PC-3 (cell line): ENCODE measurements at regions not wholly inside any gene's neighbourhood (a gene's known extent, or its start where the extent isn't known, plus 50 kb on each side); places are given as distances from the start of the nearest gene placed in this dataset.

Experiments used
- ATAC-seq: fragments of 200-7000 bp; cut with Tn5 transposase; 2 replicates; pipeline ENCODE4 v1.9.1; 2020; ENCODE audit warnings: mild to moderate bottlenecking, moderate library complexity
- BruUV-seq: library from RNA; stranded (reverse); fragments of 400-500 nt; replicated peaks from 2 replicates; lab custom pipeline; 2021; lab: Mats Ljungman, UMichigan
- CTCF ChIA-PET: fragments of 300-600 bp; sonication (Branson Sonifier 250); formaldehyde crosslinking; loops from one replicate; lab custom pipeline; 2022; ENCODE audit warnings: antibody characterized with exemption; lab: Charles Lee
- POLR2A ChIA-PET: fragments of 300-600 bp; sonication (Branson Sonifier 250); formaldehyde crosslinking; loops from one replicate; lab custom pipeline; 2022; ENCODE audit warnings: antibody characterized with exemption; ENCODE audit not compliant: unreplicated experiment; lab: Charles Lee
- DNase-seq: peaks from one replicate; pipeline ENCODE4 v3.0.0-alpha.2; 2015
- H2AFZ ChIP-seq: fragments of 300-600 bp; sonication (generic); 2 replicates; pipeline ENCODE4 v1.6.0; 2016; ENCODE audit warnings: antibody characterized with exemption, low read length
- H3F3A ChIP-seq: fragments of 300-600 bp; sonication (generic); one replicate; pipeline ENCODE4 v1.6.0; 2017; ENCODE audit warnings: antibody characterized with exemption, low read length, control low read depth, mild to moderate bottlenecking; ENCODE audit not compliant: unreplicated experiment
- H3K27ac ChIP-seq: fragments of 300-600 bp; sonication (generic); 2 replicates; pipeline ENCODE4 v1.5.1; 2016; ENCODE audit warnings: mild to moderate bottlenecking, low read length
- H3K27me3 ChIP-seq: fragments of 300-600 bp; sonication (generic); 2 replicates; pipeline ENCODE4 v1.6.1; 2016; ENCODE audit warnings: low read length, mixed read lengths
- H3K36me3 ChIP-seq: fragments of 300-600 bp; sonication (generic); 2 replicates; pipeline ENCODE4 v1.6.1; 2016; ENCODE audit warnings: low read depth, mixed run types, low read length, mixed read lengths
- H3K4me1 ChIP-seq: fragments of 300-600 bp; sonication (generic); 2 replicates; pipeline ENCODE4 v1.5.1; 2016; ENCODE audit warnings: low read length; ENCODE audit not compliant: insufficient read depth
- H3K4me2 ChIP-seq: fragments of 300-600 bp; sonication (generic); 2 replicates; pipeline ENCODE4 v1.6.0; 2016; ENCODE audit warnings: low read length
- H3K4me3 ChIP-seq: fragments of 300-600 bp; sonication (generic); 2 replicates; pipeline ENCODE4 v1.5.1; 2016; ENCODE audit warnings: mild to moderate bottlenecking, low read length, mixed read lengths
- H3K79me2 ChIP-seq: fragments of 300-600 bp; sonication (generic); 2 replicates; pipeline ENCODE4 v1.6.1; 2017; ENCODE audit warnings: low read length, mixed read lengths
- H3K9ac ChIP-seq: fragments of 300-600 bp; sonication (generic); 2 replicates; pipeline ENCODE4 v1.6.0; 2016; ENCODE audit warnings: mild to moderate bottlenecking, low read length
- H3K9me2 ChIP-seq: fragments of 300-600 bp; sonication (generic); replicated peaks from 2 replicates; pipeline ENCODE4 v1.6.1; 2016; ENCODE audit warnings: mixed run types, low read length, mixed read lengths
- H3K9me3 ChIP-seq: fragments of 300-600 bp; sonication (generic); 2 replicates; pipeline ENCODE4 v1.6.1; 2016; ENCODE audit warnings: low read length, mixed read lengths
- H4K20me1 ChIP-seq: fragments of 300-600 bp; sonication (generic); 2 replicates; pipeline ENCODE4 v1.6.1; 2016; ENCODE audit warnings: low read length, mixed read lengths
- CTCF ChIP-seq: fragments of 300-600 bp; sonication (generic); conservative IDR thresholded peaks from 2 replicates; pipeline ENCODE4 v1.5.1; 2017; ENCODE audit warnings: antibody characterized with exemption, low read depth, mild to moderate bottlenecking, low read length
- EZH2 ChIP-seq: fragments of 300-600 bp; sonication (generic); IDR thresholded peaks from one replicate; pipeline ENCODE4 v1.6.1; 2017; ENCODE audit warnings: antibody characterized with exemption, mild to moderate bottlenecking, low read length; ENCODE audit not compliant: unreplicated experiment
- EZH2phosphoT487 ChIP-seq: fragments of 300-600 bp; sonication (generic); IDR thresholded peaks from 2 replicates; pipeline ENCODE4 v1.6.1; 2018; ENCODE audit warnings: mild to moderate bottlenecking, antibody characterized with exemption, low read length, borderline replicate concordance
- intact Hi-C: fragments of 100-400 bp; cut with micrococcal nuclease; formaldehyde crosslinking; loops from 2 replicates; pipeline ENCODE4 v1.9.0; 2023

DNA sequence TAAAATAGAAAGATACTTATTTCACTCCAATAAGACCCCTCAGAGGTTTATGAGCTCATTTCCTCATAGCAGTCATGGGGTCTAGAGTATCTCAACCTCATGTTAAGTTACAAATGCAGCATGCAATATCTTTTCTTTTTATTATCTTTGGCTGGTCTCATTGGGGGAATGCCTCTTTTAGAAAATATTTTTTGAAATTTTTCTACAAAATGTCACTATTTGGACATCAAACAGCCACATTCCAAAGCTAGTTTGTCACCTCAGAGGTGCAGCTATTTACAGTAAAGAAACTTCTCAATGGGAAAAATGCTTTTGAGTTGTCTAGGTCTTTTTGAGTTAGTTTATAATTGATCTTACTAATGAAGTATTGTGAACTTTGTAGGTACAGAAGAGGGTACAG lies 370.7 kb upstream of the LRATD1 start:
- no TSS peak for BruUV-seq
- H3F3A ChIP-seq: no peaks in the 10 kb centered on the region
- H3K79me2 ChIP-seq: no peaks in the 10 kb centered on the region
- H3K27ac ChIP-seq: no peak overlapping the region
- peaks cover 3% of the 10 kb centered on the region; the same call in 1 of the 2 replicates for H3K27me3 ChIP-seq
- no peaks in the 10 kb centered on the region for H3K4me1 ChIP-seq
- intact Hi-C loops: no loop called here
- H3K4me3 ChIP-seq: no peak overlapping the region
- POLR2A ChIA-PET: no interaction called here
- no peaks in the 10 kb centered on the region for H3K9me3 ChIP-seq
- TF ChIP-seq CTCF (no peak), EZH2phosphoT487 (no peak), EZH2 (no peak)
- no peak overlapping the region for H3K4me2 ChIP-seq
- no peak for ATAC-seq
- CTCF ChIA-PET: no interaction called here
- DNase-seq: peak; percentile 11
- no peak overlapping the region for H2AFZ ChIP-seq
- H3K9me2 ChIP-seq: no peaks in the 10 kb centered on the region
- H4K20me1 ChIP-seq: no peaks in the 10 kb centered on the region
- no peak overlapping the region for H3K9ac ChIP-seq
- no peaks in the 10 kb centered on the region for H3K36me3 ChIP-seq

DNA sequence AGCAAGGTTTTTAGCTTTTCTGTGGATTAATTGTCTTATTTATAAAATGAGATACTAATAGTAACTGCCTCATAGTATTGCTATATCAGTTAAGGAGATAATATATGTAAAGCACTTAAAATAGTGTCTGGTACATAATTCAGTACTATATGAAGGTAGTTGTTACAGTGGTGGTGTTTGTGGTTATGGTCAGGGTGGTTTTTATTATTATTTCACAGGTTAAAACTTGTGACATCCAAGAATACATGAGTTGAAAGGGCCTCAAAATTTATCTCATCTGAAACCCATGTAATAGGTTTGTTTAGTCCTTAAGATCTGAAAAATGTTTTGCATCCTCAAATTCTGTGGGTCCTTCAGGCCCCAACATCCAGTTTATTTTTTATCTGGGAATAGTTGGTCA lies 369.5 kb upstream of the LRATD1 start:
- CTCF ChIA-PET: no interaction called here
- no peaks in the 10 kb centered on the region for H3K9me3 ChIP-seq
- no peak for DNase-seq
- ATAC-seq: no peak
- intact Hi-C loops: no loop called here
- no peaks in the 10 kb centered on the region for H4K20me1 ChIP-seq
- no peaks in the 10 kb centered on the region for H3K36me3 ChIP-seq
- no peaks in the 10 kb centered on the region for H3K4me1 ChIP-seq
- no peak for TF ChIP-seq EZH2phosphoT487
- no peak for TF ChIP-seq CTCF
- TF ChIP-seq EZH2: no peak
- no peak overlapping the region for H3K4me2 ChIP-seq
- no peak overlapping the region for H2AFZ ChIP-seq
- no TSS peak for BruUV-seq
- no peaks in the 10 kb centered on the region for H3F3A ChIP-seq
- no peak overlapping the region for H3K4me3 ChIP-seq
- no peak overlapping the region for H3K27ac ChIP-seq
- POLR2A ChIA-PET: no interaction called here
- H3K9me2 ChIP-seq: no peaks in the 10 kb centered on the region
- H3K79me2 ChIP-seq: no peaks in the 10 kb centered on the region
- H3K27me3 ChIP-seq: no peaks in the 10 kb centered on the region; the same call in 1 of the 2 replicates
- H3K9ac ChIP-seq: no peak overlapping the region

DNA sequence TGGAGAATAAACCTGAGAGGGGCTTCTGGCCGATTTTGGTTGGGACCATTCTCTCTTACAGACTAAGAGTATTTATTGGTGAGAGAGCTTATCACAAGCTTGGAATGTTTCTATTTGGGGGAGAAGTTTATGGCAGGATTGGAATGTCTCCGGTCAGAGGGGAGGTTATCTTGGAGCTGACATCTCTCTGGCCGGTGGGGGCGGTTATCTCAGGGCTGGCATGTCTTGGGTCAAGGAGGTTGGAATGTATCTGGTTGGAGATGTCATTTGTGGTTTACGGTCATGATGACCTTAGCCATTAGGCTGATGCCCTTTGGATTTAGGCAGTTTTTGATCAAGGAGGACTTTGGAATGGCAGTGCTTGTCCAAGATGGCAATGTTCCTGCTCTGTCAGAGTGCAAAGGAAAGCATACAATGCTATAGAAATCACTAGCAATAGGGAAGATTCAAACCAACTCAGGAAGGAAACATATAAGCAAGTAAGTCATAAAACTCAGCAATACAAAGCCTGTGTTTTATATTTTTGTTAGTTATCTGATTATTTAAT lies 362.4 kb upstream of the LRATD1 start:
- ATAC-seq: no peak
- H3K27ac ChIP-seq: no peak overlapping the region
- H3K4me3 ChIP-seq: no peak overlapping the region
- POLR2A ChIA-PET: no interaction called here
- H3K9me2 ChIP-seq: no peaks in the 10 kb centered on the region
- no peaks in the 10 kb centered on the region for H3K9me3 ChIP-seq
- H2AFZ ChIP-seq: no peak overlapping the region
- H3K27me3 ChIP-seq: peaks cover 4% of the 10 kb centered on the region; the same call in 1 of the 2 replicates
- no peak overlapping the region for H3K9ac ChIP-seq
- intact Hi-C loops: no loop called here
- H3K4me2 ChIP-seq: no peak overlapping the region
- H3K36me3 ChIP-seq: no peaks in the 10 kb centered on the region
- DNase-seq: no peak
- no peaks in the 10 kb centered on the region for H3F3A ChIP-seq
- H3K4me1 ChIP-seq: no peaks in the 10 kb centered on the region
- no peaks in the 10 kb centered on the region for H3K79me2 ChIP-seq
- TF ChIP-seq EZH2phosphoT487 (no peak), EZH2 (no peak), CTCF (no peak)
- CTCF ChIA-PET: no interaction called here
- no peaks in the 10 kb centered on the region for H4K20me1 ChIP-seq
- BruUV-seq: no TSS peak
